ENCODE measurements at regions not wholly inside any gene's neighbourhood (a gene's known extent, or its start where the extent isn't known, plus 50 kb on each side); places are given as distances from the start of the nearest gene placed in this dataset.

DNA sequence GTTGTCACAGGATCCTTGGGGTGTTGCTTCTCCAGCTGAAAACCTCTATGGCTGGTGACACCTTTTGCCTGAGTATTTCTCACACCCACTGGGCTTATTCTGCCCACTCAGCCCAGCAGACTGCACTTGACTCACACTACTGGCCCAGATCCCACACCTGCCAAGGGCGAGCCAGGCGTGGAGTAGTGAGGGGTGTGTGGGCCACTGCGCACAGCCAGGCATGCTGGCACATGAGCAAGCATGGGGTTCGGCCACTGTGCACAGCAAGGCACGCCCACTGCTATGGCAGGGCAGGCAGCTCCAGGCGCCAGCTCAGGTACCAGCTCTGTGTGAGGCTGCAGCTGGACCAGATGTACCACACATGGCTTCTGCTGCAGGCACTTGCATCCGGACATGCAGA lies 116.5 kb upstream of the MTNR1B start:
- TF ChIP-seq NFIC (IDR thresholded peaks at IDR 0.05) (no peak), EP300 (IDR thresholded peaks at IDR 0.05; ENCODE audit: borderline replicate concordance) (no peak), CEBPB (IDR thresholded peaks at IDR 0.05) (no peak), TEAD4 (IDR thresholded peaks at IDR 0.05) (no peak), FOXM1 (IDR thresholded peaks at IDR 0.05; ENCODE audit: borderline replicate concordance, low read depth) (no peak), YY1 (IDR thresholded peaks at IDR 0.05; ENCODE audit: low read depth) (no peak), EGR1 (IDR thresholded peaks at IDR 0.05) (no peak), TCF12 (IDR thresholded peaks at IDR 0.05; ENCODE audit: low read depth) (no peak), REST (IDR thresholded peaks at IDR 0.05; ENCODE audit: low read depth) (no peak), MAX (IDR thresholded peaks at IDR 0.05) (no peak), CREB1 (IDR thresholded peaks at IDR 0.05; ENCODE audit: low read depth) (no peak), USF1 (IDR thresholded peaks at IDR 0.05) (no peak), TAF1 (IDR thresholded peaks at IDR 0.05; ENCODE audit: low read depth) (no peak)
